ENCODE measurements at regions not wholly inside any gene's neighbourhood (a gene's known extent, or its start where the extent isn't known, plus 50 kb on each side); places are given as distances from the start of the nearest gene placed in this dataset.

- TF ChIP-seq PKNOX1 (IDR thresholded peaks at IDR 0.05) (peak; percentile 72), FOXM1 (IDR thresholded peaks at IDR 0.05; ENCODE audit: borderline replicate concordance) (no peak)
- ChIA-PET CTCF (interaction anchor here (0.7 kb wide), 1 partner anchor 21 kb away, joined by 3 read pairs; no protein-coding TSS in a partner anchor), POLR2A (no interaction called here)
- DNase-seq (ENCODE audit: extremely low spot score): no peak
Measured at GRCh38 chr13:60757501-60758215, 360.6 kb downstream of the TDRD3 start.

GRCh38 chr13:60756306-60756705 is 359.3 kb downstream of the TDRD3 start:
- ChIA-PET CTCF (no interaction called here), POLR2A (no interaction called here)
- no peak for TF ChIP-seq ELF4 (IDR thresholded peaks at IDR 0.05)
- no peak for DNase-seq (ENCODE audit: extremely low spot score)

GRCh38 chr13:60755380-60756163 is 358.6 kb downstream of the TDRD3 start:
- ChIA-PET CTCF (no interaction called here), POLR2A (no interaction called here)
- TF ChIP-seq ARNT (IDR thresholded peaks at IDR 0.05) (no peak), ZNF384 (IDR thresholded peaks at IDR 0.05) (no peak), PKNOX1 (IDR thresholded peaks at IDR 0.05) (no peak), FOXA1 (IDR thresholded peaks at IDR 0.05) (no peak), HDGF (IDR thresholded peaks at IDR 0.05; ENCODE audit: borderline replicate concordance) (no peak), TARDBP (IDR thresholded peaks at IDR 0.05) (no peak), LEF1 (IDR thresholded peaks at IDR 0.05; ENCODE audit: borderline replicate concordance) (no peak), SP1 (IDR thresholded peaks at IDR 0.05) (no peak), NFRKB (IDR thresholded peaks at IDR 0.05) (no peak), L3MBTL2 (conservative IDR thresholded peaks at IDR 0.05) (no peak), SUZ12 (IDR thresholded peaks at IDR 0.05) (no peak)
- no peak for DNase-seq (ENCODE audit: extremely low spot score)

- no peak for TF ChIP-seq SUZ12 (IDR thresholded peaks at IDR 0.05)
- no peak for TF ChIP-seq FOXM1 (IDR thresholded peaks at IDR 0.05; ENCODE audit: borderline replicate concordance)
- TF ChIP-seq FOXK2 (IDR thresholded peaks at IDR 0.05): no peak
- TF ChIP-seq NFRKB (IDR thresholded peaks at IDR 0.05): no peak
- no peak for TF ChIP-seq ELF4 (IDR thresholded peaks at IDR 0.05)
- no peak for TF ChIP-seq BHLHE40 (IDR thresholded peaks at IDR 0.05; ENCODE audit: borderline replicate concordance)
- TF ChIP-seq PKNOX1 (IDR thresholded peaks at IDR 0.05): no peak
- TF ChIP-seq CTBP1 (IDR thresholded peaks at IDR 0.05; ENCODE audit: borderline replicate concordance): no peak
- TF ChIP-seq FOXA1 (IDR thresholded peaks at IDR 0.05): no peak
- POLR2A ChIA-PET: no interaction called here
- no peak for DNase-seq (ENCODE audit: extremely low spot score)
- CTCF ChIA-PET: no interaction called here
Measured at GRCh38 chr13:60754211-60755090, 357.4 kb downstream of the TDRD3 start.

- TF ChIP-seq SUZ12 (IDR thresholded peaks at IDR 0.05) (no peak), HDGF (IDR thresholded peaks at IDR 0.05; ENCODE audit: borderline replicate concordance) (no peak), ARNT (IDR thresholded peaks at IDR 0.05) (no peak), TARDBP (IDR thresholded peaks at IDR 0.05) (no peak), FOXA1 (IDR thresholded peaks at IDR 0.05) (no peak), ELF4 (IDR thresholded peaks at IDR 0.05) (no peak)
- DNase-seq (ENCODE audit: extremely low spot score): no peak
- ChIA-PET CTCF (no interaction called here), POLR2A (no interaction called here)
Measured at GRCh38 chr13:60753641-60754040, 356.6 kb downstream of the TDRD3 start.

GRCh38 chr13:60745343-60745742 is 348.3 kb downstream of the TDRD3 start:
- TF ChIP-seq FOXA1 (IDR thresholded peaks at IDR 0.05) (no peak), FOXK2 (IDR thresholded peaks at IDR 0.05) (no peak), SP1 (IDR thresholded peaks at IDR 0.05) (no peak), LEF1 (IDR thresholded peaks at IDR 0.05; ENCODE audit: borderline replicate concordance) (no peak), TARDBP (IDR thresholded peaks at IDR 0.05) (no peak), SUZ12 (IDR thresholded peaks at IDR 0.05) (no peak), ELF4 (IDR thresholded peaks at IDR 0.05) (no peak), L3MBTL2 (conservative IDR thresholded peaks at IDR 0.05) (no peak), FOXM1 (IDR thresholded peaks at IDR 0.05; ENCODE audit: borderline replicate concordance) (no peak)
- ChIA-PET POLR2A (no interaction called here), CTCF (no interaction called here)
- DNase-seq (ENCODE audit: extremely low spot score): no peak
